ENCODE measurements at regions not wholly inside any gene's neighbourhood (a gene's known extent, or its start where the extent isn't known, plus 50 kb on each side); places are given as distances from the start of the nearest gene placed in this dataset.

DNA sequence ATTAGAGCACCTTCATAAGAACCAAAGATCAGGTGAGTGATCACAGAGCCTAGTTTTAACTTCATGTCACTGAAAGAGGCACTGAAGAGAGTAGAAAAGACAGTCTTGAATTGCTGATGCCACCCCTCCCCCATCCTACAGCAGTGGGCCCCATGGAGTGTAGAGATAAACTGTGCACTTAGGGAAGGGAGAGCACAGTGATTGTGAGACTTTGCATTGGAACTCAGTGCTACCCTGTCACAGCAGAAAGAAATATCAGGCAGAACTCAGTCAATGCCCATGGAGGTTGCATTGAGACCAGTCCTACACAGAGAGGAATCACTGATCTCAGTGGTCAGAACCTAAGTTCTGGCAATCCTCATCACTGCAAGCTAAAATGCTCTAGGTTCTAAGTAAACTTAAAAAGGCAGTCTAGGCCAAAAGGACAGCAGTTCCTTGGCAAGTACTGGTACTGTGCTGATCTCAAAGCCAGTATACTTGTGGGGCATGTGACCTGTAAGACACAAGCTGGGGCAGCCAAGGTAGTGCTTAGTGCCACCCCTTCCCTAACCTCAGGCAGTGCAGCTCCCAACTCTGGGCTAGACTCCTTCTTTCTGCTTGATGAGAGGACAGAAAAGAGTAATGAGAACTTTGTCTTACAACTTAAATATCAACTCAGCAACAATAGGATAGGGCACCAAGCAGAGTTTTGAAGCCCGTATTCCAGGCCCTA lies 94.1 kb downstream of the FSCB start:
- TF ChIP-seq, protein P1, sequence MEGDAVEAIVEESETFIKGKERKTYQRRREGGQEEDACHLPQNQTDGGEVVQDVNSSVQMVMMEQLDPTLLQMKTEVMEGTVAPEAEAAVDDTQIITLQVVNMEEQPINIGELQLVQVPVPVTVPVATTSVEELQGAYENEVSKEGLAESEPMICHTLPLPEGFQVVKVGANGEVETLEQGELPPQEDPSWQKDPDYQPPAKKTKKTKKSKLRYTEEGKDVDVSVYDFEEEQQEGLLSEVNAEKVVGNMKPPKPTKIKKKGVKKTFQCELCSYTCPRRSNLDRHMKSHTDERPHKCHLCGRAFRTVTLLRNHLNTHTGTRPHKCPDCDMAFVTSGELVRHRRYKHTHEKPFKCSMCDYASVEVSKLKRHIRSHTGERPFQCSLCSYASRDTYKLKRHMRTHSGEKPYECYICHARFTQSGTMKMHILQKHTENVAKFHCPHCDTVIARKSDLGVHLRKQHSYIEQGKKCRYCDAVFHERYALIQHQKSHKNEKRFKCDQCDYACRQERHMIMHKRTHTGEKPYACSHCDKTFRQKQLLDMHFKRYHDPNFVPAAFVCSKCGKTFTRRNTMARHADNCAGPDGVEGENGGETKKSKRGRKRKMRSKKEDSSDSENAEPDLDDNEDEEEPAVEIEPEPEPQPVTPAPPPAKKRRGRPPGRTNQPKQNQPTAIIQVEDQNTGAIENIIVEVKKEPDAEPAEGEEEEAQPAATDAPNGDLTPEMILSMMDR (IDR thresholded peaks at IDR 0.05): no peak
- TF ChIP-seq MXI1 (IDR thresholded peaks at IDR 0.05; ENCODE audit: low read depth, low read length): no peak
- TF ChIP-seq TCF12 (IDR thresholded peaks at IDR 0.05): no peak
- no peak for TF ChIP-seq JUND (IDR thresholded peaks at IDR 0.05)
- no peak for TF ChIP-seq EZH2phosphoT487 (IDR thresholded peaks at IDR 0.05; ENCODE audit: borderline replicate concordance, low read depth)
- no peak for TF ChIP-seq SMC3 (IDR thresholded peaks at IDR 0.05; ENCODE audit: low read depth, low read length)
- no peak for TF ChIP-seq FOXJ3 (CRISPR knock-in tag; IDR thresholded peaks at IDR 0.05)
- no peak for TF ChIP-seq FOXM1 (IDR thresholded peaks at IDR 0.05; ENCODE audit: low read depth)
- TF ChIP-seq, protein P2, sequence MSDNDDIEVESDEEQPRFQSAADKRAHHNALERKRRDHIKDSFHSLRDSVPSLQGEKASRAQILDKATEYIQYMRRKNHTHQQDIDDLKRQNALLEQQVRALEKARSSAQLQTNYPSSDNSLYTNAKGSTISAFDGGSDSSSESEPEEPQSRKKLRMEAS (IDR thresholded peaks at IDR 0.05; ENCODE audit: low read depth): no peak
- no peak for TF ChIP-seq EP300 (IDR thresholded peaks at IDR 0.05; ENCODE audit: borderline replicate concordance in 1 of 2, low read depth in 1 of 2, low read length in 1 of 2)
- TF ChIP-seq MEF2A (IDR thresholded peaks at IDR 0.05; ENCODE audit: borderline replicate concordance, low read depth): no peak
- TF ChIP-seq RFX5 (IDR thresholded peaks at IDR 0.05; ENCODE audit: low read length): no peak

Measured in SK-N-SH (cell line).